ENCODE measurements at regions not wholly inside any gene's neighbourhood (a gene's known extent, or its start where the extent isn't known, plus 50 kb on each side); places are given as distances from the start of the nearest gene placed in this dataset.

GRCh38 chr12:124625867-124626675, 58.7 kb upstream of the NCOR2 start:
- TF ChIP-seq CTCF (IDR thresholded peaks at IDR 0.05) (no peak), EP300 (IDR thresholded peaks at IDR 0.05) (peak in 3 of 4 donors; percentile 27 to 66 (median 63)), POLR2A (IDR thresholded peaks at IDR 0.05) (peak in 2 of 4 donors; percentile 21 to 51)

Data from upper lobe of left lung (tissue), 4 donors.